Stomach (tissue), 4 donors: ENCODE measurements at regions not wholly inside any gene's neighbourhood (a gene's known extent, or its start where the extent isn't known, plus 50 kb on each side); places are given as distances from the start of the nearest gene placed in this dataset.

Experiments
- EP300 ChIP-seq: sonication (generic); formaldehyde crosslinking; IDR thresholded peaks from one replicate; pipeline ENCODE4 v1.6.1; 2017; ENCODE audit warnings: antibody characterized with exemption
- POLR2A ChIP-seq, 4 donors: fragments of 450-650 bp; IDR thresholded peaks; one replicate each; pipeline ENCODE4 v1.6.1; 2016; ENCODE audit warnings: antibody characterized with exemption in 4 of 4, control low read depth in 2 of 4, mild to moderate bottlenecking in 1 of 4, moderate library complexity in 1 of 4
- TF ChIP-seq, protein P1 (sequence below), 7 experiments: fragments of 450-650 bp in 4 of 7; fragments of 200-600 bp in 3 of 7; sonication (generic) in 3 of 7; IDR thresholded peaks; one replicate each; pipeline ENCODE4 v1.5.1; 2016 to 2019; ENCODE audit warnings: antibody characterized with exemption in 7 of 7, control low read depth in 2 of 7, mild to moderate bottlenecking in 1 of 7

GRCh38 chr7:49397750-49398149 is 375.7 kb upstream of the VWC2 start:
- TF ChIP-seq, protein P1, sequence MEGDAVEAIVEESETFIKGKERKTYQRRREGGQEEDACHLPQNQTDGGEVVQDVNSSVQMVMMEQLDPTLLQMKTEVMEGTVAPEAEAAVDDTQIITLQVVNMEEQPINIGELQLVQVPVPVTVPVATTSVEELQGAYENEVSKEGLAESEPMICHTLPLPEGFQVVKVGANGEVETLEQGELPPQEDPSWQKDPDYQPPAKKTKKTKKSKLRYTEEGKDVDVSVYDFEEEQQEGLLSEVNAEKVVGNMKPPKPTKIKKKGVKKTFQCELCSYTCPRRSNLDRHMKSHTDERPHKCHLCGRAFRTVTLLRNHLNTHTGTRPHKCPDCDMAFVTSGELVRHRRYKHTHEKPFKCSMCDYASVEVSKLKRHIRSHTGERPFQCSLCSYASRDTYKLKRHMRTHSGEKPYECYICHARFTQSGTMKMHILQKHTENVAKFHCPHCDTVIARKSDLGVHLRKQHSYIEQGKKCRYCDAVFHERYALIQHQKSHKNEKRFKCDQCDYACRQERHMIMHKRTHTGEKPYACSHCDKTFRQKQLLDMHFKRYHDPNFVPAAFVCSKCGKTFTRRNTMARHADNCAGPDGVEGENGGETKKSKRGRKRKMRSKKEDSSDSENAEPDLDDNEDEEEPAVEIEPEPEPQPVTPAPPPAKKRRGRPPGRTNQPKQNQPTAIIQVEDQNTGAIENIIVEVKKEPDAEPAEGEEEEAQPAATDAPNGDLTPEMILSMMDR (IDR thresholded peaks at IDR 0.05) = no peak
- TF ChIP-seq POLR2A (IDR thresholded peaks at IDR 0.05) = no peak
- no peak for TF ChIP-seq EP300
